Esophagus muscularis mucosa (tissue), 4 donors: ENCODE measurements at regions not wholly inside any gene's neighbourhood (a gene's known extent, or its start where the extent isn't known, plus 50 kb on each side); places are given as distances from the start of the nearest gene placed in this dataset.

ENCODE experiments used
- DNase-seq: peaks from one replicate; pipeline ENCODE4 v3.0.0-alpha.2; 2017; ENCODE audit errors: extremely low spot score
- H3K27ac ChIP-seq, 4 donors: fragments of 200-600 bp; sonication (generic); replicated peaks in 1 of 4; 1 replicate in 3 of 4; 2 replicates in 1 of 4; pipeline ENCODE4 v1.5.1; 2016 to 2019; ENCODE audit warnings: mild to moderate bottlenecking in 1 of 4
- H3K27me3 ChIP-seq, 4 donors: fragments of 200-600 bp; sonication (generic); one replicate each; pipeline versions ENCODE4 v1.5.1 to v1.6.0; 2016 to 2019
- H3K36me3 ChIP-seq, 4 donors: fragments of 200-600 bp; sonication (generic); one replicate each; pipeline ENCODE4 v1.5.1; 2016 to 2019
- H3K4me1 ChIP-seq, 4 donors: fragments of 200-600 bp; sonication (generic); one replicate each; pipeline ENCODE4 v1.5.1; 2016 to 2019
- H3K4me3 ChIP-seq, 4 donors: fragments of 200-600 bp; sonication (generic); 1 replicate in 2 of 4; 2 replicates in 2 of 4; pipeline ENCODE4 v1.5.1; 2016 to 2019; ENCODE audit warnings: mild to moderate bottlenecking in 4 of 4, moderate library complexity in 1 of 4
- H3K9me3 ChIP-seq, 4 donors: fragments of 200-600 bp; sonication (generic); 1 replicate in 3 of 4; 2 replicates in 1 of 4; pipeline ENCODE4 v1.5.1; 2016 to 2019
- EP300 ChIP-seq: sonication (generic); formaldehyde crosslinking; IDR thresholded peaks from one replicate; pipeline ENCODE4 v1.6.1; 2017; ENCODE audit warnings: antibody characterized with exemption
- POLR2A ChIP-seq: fragments of 450-650 bp; IDR thresholded peaks from one replicate; pipeline ENCODE4 v1.6.1; 2017; ENCODE audit warnings: antibody characterized with exemption, moderate library complexity, mild to moderate bottlenecking, low read depth
- POLR2AphosphoS5 ChIP-seq, 2 donors: sonication (generic); formaldehyde crosslinking; IDR thresholded peaks; one replicate each; pipeline ENCODE4 v1.6.1; 2017; ENCODE audit warnings: antibody characterized with exemption in 2 of 2
- WGBS: methylation state at CpG from one replicate; pipeline ENCODE4 v1.1.5; 2018; 5-methylcytosine and 5-hydroxymethylcytosine counted together
- intact Hi-C: fragments of 100-400 bp; cut with DNase I; formaldehyde crosslinking; loops from one replicate; pipeline ENCODE4 v1.15.1; 2023
- TF ChIP-seq, protein P1 (sequence below), 3 experiments: fragments of 200-600 bp in 2 of 3; fragments of 450-650 bp in 1 of 3; sonication (generic) in 2 of 3; IDR thresholded peaks; one replicate each; pipeline ENCODE4 v1.5.1; 2017 to 2019; ENCODE audit warnings: antibody characterized with exemption in 3 of 3, mild to moderate bottlenecking in 2 of 3, moderate library complexity in 1 of 3

- H3K4me1 ChIP-seq, result peaks cover 0 to 22% (median 18%) of the 10 kb centered on the region in 4 donors
- no peaks in the 10 kb centered on the region for H3K36me3 ChIP-seq
- H3K27me3 ChIP-seq, result no peaks in the 10 kb centered on the region
- 86% methylated on average over 1 of the region's 1 CpG for WGBS
- H3K4me3 ChIP-seq, result no peak overlapping the region
- no peak overlapping the region for H3K27ac ChIP-seq
- intact Hi-C loops, result no loop called here
- TF ChIP-seq POLR2AphosphoS5 (IDR thresholded peaks at IDR 0.05), result no peak
- TF ChIP-seq POLR2A, result no peak
- TF ChIP-seq EP300, result no peak
- TF ChIP-seq, protein P1, sequence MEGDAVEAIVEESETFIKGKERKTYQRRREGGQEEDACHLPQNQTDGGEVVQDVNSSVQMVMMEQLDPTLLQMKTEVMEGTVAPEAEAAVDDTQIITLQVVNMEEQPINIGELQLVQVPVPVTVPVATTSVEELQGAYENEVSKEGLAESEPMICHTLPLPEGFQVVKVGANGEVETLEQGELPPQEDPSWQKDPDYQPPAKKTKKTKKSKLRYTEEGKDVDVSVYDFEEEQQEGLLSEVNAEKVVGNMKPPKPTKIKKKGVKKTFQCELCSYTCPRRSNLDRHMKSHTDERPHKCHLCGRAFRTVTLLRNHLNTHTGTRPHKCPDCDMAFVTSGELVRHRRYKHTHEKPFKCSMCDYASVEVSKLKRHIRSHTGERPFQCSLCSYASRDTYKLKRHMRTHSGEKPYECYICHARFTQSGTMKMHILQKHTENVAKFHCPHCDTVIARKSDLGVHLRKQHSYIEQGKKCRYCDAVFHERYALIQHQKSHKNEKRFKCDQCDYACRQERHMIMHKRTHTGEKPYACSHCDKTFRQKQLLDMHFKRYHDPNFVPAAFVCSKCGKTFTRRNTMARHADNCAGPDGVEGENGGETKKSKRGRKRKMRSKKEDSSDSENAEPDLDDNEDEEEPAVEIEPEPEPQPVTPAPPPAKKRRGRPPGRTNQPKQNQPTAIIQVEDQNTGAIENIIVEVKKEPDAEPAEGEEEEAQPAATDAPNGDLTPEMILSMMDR (IDR thresholded peaks at IDR 0.05), result no peak
- no peak for DNase-seq
- no peaks in the 10 kb centered on the region for H3K9me3 ChIP-seq
Observed at GRCh38 chr6:140830666-140831065, 1302.1 kb upstream of the GJE1 start.

DNA sequence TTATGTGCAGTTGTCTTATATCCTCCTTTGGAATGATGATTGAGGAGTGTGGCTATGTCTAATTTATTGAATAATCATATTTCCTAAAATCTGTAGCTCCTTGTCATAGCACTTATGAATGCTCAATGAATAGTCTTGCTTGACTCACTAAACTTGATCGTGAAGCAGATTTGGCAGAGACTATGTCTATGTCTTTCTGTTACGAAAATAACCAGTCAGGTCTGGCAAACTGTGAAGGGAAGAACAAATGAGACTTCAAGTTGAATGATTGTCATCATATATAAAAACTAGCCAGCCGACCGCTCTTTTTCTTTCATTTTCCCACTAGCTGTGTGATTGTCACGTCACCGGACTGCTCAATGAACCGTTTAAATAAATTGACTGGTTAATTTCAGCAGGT lies 1303.9 kb upstream of the GJE1 start:
- TF ChIP-seq POLR2AphosphoS5 (IDR thresholded peaks at IDR 0.05), result no peak
- no peak for TF ChIP-seq POLR2A
- TF ChIP-seq, protein P1 (IDR thresholded peaks at IDR 0.05), result no peak
- no peak for TF ChIP-seq EP300
- Histone ChIP-seq H3K4me1 (peaks cover 0 to 10% (median 8%) of the 10 kb centered on the region in 4 donors), H3K4me3 (no peak overlapping the region), H3K36me3 (no peaks in the 10 kb centered on the region), H3K9me3 (no peaks in the 10 kb centered on the region), H3K27ac (no peak overlapping the region), H3K27me3 (no peaks in the 10 kb centered on the region)
- no peak for DNase-seq
- intact Hi-C loops, result no loop called here
- 84% methylated on average over 7 of the region's 7 CpGs for WGBS

DNA sequence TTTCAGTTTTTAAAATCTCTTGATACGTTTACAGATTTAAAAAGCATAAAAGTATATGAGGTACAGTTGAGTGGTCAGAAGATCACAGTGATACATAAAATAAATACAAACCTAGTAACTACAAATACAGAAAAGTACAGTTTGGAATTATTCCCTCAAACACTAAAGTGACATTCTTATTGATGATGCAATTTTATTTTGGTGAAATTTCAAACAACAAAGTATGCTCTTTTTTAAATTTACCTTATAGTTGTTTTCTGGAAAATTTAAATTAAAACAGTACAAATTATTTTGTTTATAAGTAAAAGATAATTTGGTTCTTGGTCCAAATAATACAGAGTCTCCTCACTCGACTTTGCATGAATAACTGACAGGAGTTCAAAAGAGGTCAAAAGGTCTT lies 1305.1 kb upstream of the GJE1 start:
- no peaks in the 10 kb centered on the region for H3K4me1 ChIP-seq
- H3K27ac ChIP-seq, result no peak overlapping the region
- TF ChIP-seq POLR2A, result no peak
- TF ChIP-seq POLR2AphosphoS5 (IDR thresholded peaks at IDR 0.05), result no peak
- TF ChIP-seq EP300, result no peak
- TF ChIP-seq, protein P1 (IDR thresholded peaks at IDR 0.05), result no peak
- intact Hi-C loops, result no loop called here
- no peaks in the 10 kb centered on the region for H3K27me3 ChIP-seq
- no peaks in the 10 kb centered on the region for H3K9me3 ChIP-seq
- WGBS, result 52% methylated on average over 2 of the region's 2 CpGs
- DNase-seq, result no peak
- no peaks in the 10 kb centered on the region for H3K36me3 ChIP-seq
- H3K4me3 ChIP-seq, result no peak overlapping the region

GRCh38 chr6:140825731-140826130 lies 1307.0 kb upstream of the GJE1 start:
- Histone ChIP-seq H3K27ac (no peak overlapping the region), H3K4me1 (no peaks in the 10 kb centered on the region), H3K4me3 (no peak overlapping the region), H3K36me3 (no peaks in the 10 kb centered on the region), H3K9me3 (no peaks in the 10 kb centered on the region), H3K27me3 (no peaks in the 10 kb centered on the region)
- WGBS, result 90% methylated on average over 2 of the region's 2 CpGs
- intact Hi-C loops, result no loop called here
- TF ChIP-seq POLR2A, result no peak
- TF ChIP-seq, protein P1 (IDR thresholded peaks at IDR 0.05), result no peak
- TF ChIP-seq POLR2AphosphoS5 (IDR thresholded peaks at IDR 0.05), result no peak
- DNase-seq, result no peak

GRCh38 chr6:140824595-140824994 lies 1308.1 kb upstream of the GJE1 start:
- no peaks in the 10 kb centered on the region for H3K9me3 ChIP-seq
- no peaks in the 10 kb centered on the region for H3K36me3 ChIP-seq
- H3K4me1 ChIP-seq, result no peaks in the 10 kb centered on the region
- TF ChIP-seq POLR2AphosphoS5 (IDR thresholded peaks at IDR 0.05) (no peak), POLR2A (no peak), EP300 (no peak)
- TF ChIP-seq, protein P1 (IDR thresholded peaks at IDR 0.05), result no peak
- intact Hi-C loops, result no loop called here
- no peak for DNase-seq
- H3K4me3 ChIP-seq, result no peak overlapping the region
- H3K27me3 ChIP-seq, result no peaks in the 10 kb centered on the region
- no peak overlapping the region for H3K27ac ChIP-seq
